Islet precursor cell (in vitro differentiated cells): ENCODE measurements at regions not wholly inside any gene's neighbourhood (a gene's known extent, or its start where the extent isn't known, plus 50 kb on each side); places are given as distances from the start of the nearest gene placed in this dataset.
A peak's percentile ranks its signal among the peaks of the same experiment; 100 is the strongest.

Experiments
- DNase-seq: peaks from one replicate; pipeline ENCODE4 v3.0.0-alpha.2; 2018

- peak; percentile 83 for DNase-seq
Measured at GRCh38 chr1:22288593-22289241, 145.8 kb upstream of the WNT4 start.

- peak; percentile 68 for DNase-seq
Measured at GRCh38 chr1:22289307-22289995, 146.6 kb upstream of the WNT4 start.

- DNase-seq, result peak; percentile 37
Measured at GRCh38 chr1:22290157-22290556, 147.3 kb upstream of the WNT4 start.

GRCh38 chr1:22290611-22291010 lies 147.7 kb upstream of the WNT4 start:
- peak; percentile 42 for DNase-seq

- no peak for DNase-seq
Measured at GRCh38 chr1:22291057-22291456, 148.2 kb upstream of the WNT4 start.

- DNase-seq, result peak; percentile 67
Measured at GRCh38 chr1:22291494-22291893, 148.6 kb upstream of the WNT4 start.

GRCh38 chr1:22292011-22292788 lies 149.3 kb upstream of the WNT4 start:
- DNase-seq, result peak; percentile 84

GRCh38 chr1:22295396-22295795 lies 152.5 kb upstream of the WNT4 start:
- DNase-seq, result no peak

GRCh38 chr1:22295856-22296255 lies 153.0 kb upstream of the WNT4 start:
- no peak for DNase-seq

GRCh38 chr1:22296701-22297591 lies 154.0 kb upstream of the WNT4 start:
- peak; percentile 84 for DNase-seq

GRCh38 chr1:22297999-22298398 lies 153.7 kb upstream of the ZBTB40 start:
- no peak for DNase-seq

- DNase-seq, result no peak
Measured at GRCh38 chr1:22303816-22304215, 147.8 kb upstream of the ZBTB40 start.

GRCh38 chr1:22309572-22309971 lies 142.1 kb upstream of the ZBTB40 start:
- DNase-seq, result no peak

- no peak for DNase-seq
Measured at GRCh38 chr1:22311461-22311860, 140.2 kb upstream of the ZBTB40 start.

GRCh38 chr1:22313321-22313720 lies 138.3 kb upstream of the ZBTB40 start:
- peak; percentile 47 for DNase-seq

- peak; percentile 19 for DNase-seq
Measured at GRCh38 chr1:22314706-22315105, 136.9 kb upstream of the ZBTB40 start.

- peak; percentile 58 for DNase-seq
Measured at GRCh38 chr1:22315315-22316078, 136.2 kb upstream of the ZBTB40 start.

- peak; percentile 80 for DNase-seq
Measured at GRCh38 chr1:22317231-22317919, 134.3 kb upstream of the ZBTB40 start.

- peak; percentile 18 for DNase-seq
Measured at GRCh38 chr1:22317920-22318243, 133.8 kb upstream of the ZBTB40 start.

- peak; percentile 94 for DNase-seq
Measured at GRCh38 chr1:22318279-22318981, 133.2 kb upstream of the ZBTB40 start.

- DNase-seq, result peak; percentile 23
Measured at GRCh38 chr1:22319608-22320007, 132.0 kb upstream of the ZBTB40 start.
